Thymus (tissue), 11 donors: ENCODE measurements at regions not wholly inside any gene's neighbourhood (a gene's known extent, or its start where the extent isn't known, plus 50 kb on each side); places are given as distances from the start of the nearest gene placed in this dataset.
"Not testable (repeated sequence)": the region's sequence is repeated elsewhere in the genome, so short reads cannot be mapped to it uniquely, and the experiment has no call there.

Experiments used
- DNase-seq, 9 donors: peaks; one replicate each; pipeline ENCODE4 v3.0.0-alpha.2; 2013; ENCODE audit warnings: low spot score in 9 of 9, low read depth in 6 of 9, missing footprints in 1 of 9
- H3K27ac ChIP-seq, 2 donors: one replicate each; pipeline ENCODE4 v1.5.1; 2013; ENCODE audit warnings: control low read depth in 1 of 2, low read depth in 1 of 2, low read length in 1 of 2, mild to moderate bottlenecking in 1 of 2, moderate library complexity in 1 of 2
- H3K27me3 ChIP-seq, 2 donors: one replicate each; pipeline ENCODE4 v1.5.1; 2013; ENCODE audit warnings: low read length in 1 of 2; ENCODE audit not compliant: control insufficient read depth in 2 of 2, insufficient read depth in 1 of 2
- H3K36me3 ChIP-seq, 2 donors: one replicate each; pipeline ENCODE4 v1.5.1; 2013; ENCODE audit warnings: low read length in 1 of 2, mild to moderate bottlenecking in 1 of 2, moderate library complexity in 1 of 2; ENCODE audit not compliant: control insufficient read depth in 2 of 2, insufficient read depth in 2 of 2
- H3K4me1 ChIP-seq, 2 donors: one replicate each; pipeline ENCODE4 v1.5.1; 2013; ENCODE audit warnings: low read length in 2 of 2; ENCODE audit not compliant: control insufficient read depth in 2 of 2, insufficient read depth in 2 of 2
- H3K4me3 ChIP-seq, 2 donors: one replicate each; pipeline ENCODE4 v1.5.1; 2013; ENCODE audit warnings: low read length in 2 of 2, control low read depth in 1 of 2, mild to moderate bottlenecking in 1 of 2
- H3K9me3 ChIP-seq, 2 donors: one replicate each; pipeline ENCODE4 v1.5.1; 2013; ENCODE audit warnings: low read length in 1 of 2, mild to moderate bottlenecking in 1 of 2; ENCODE audit not compliant: control insufficient read depth in 2 of 2, insufficient read depth in 1 of 2
- WGBS: extraction: QIAGEN DNeasy Blood & Tissue Kit; methylation state at CpG from one replicate; pipeline ENCODE4 v1.1.7; 2013; 5-methylcytosine and 5-hydroxymethylcytosine counted together
- donor health status: healthy.

DNA sequence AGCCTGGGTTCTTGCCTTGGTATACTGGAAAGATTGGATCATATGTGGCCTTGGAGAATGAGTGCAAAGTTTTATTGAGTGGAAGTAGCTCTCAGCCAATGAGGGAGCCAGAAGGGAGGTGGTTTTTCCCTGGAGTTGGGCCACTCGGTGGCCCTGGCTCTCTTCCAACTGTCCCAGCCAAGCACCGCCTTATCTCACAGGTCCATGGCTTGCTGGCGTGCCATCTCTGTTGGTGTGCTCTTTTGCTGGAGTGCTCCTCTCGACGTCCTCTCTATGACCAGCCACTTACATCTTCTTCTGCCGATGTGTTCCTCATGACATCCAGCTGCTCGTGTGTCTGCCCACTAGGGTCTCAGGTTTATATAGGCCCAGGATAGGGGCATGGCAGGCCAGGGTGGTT, 505.9 kb upstream of the SYNCRIP start:
- DNase-seq, result no peak
- 93% methylated on average over 7 of the region's 7 CpGs for WGBS
- no peaks in the 10 kb centered on the region for H3K27me3 ChIP-seq

GRCh38 chr6:86147859-86148258, 505.2 kb upstream of the SYNCRIP start:
- H3K27me3 ChIP-seq, result no peaks in the 10 kb centered on the region
- no peaks in the 10 kb centered on the region for H3K36me3 ChIP-seq
- 89% methylated on average over 5 of the region's 5 CpGs for WGBS

More for the DNA sequence above, 505.9 kb upstream of the SYNCRIP start:
- Histone ChIP-seq H3K4me3 (no peak overlapping the region), H3K36me3 (no peaks in the 10 kb centered on the region), H3K4me1 (no peaks in the 10 kb centered on the region), H3K27ac (no peak overlapping the region), H3K9me3 (no peaks in the 10 kb centered on the region)

DNA sequence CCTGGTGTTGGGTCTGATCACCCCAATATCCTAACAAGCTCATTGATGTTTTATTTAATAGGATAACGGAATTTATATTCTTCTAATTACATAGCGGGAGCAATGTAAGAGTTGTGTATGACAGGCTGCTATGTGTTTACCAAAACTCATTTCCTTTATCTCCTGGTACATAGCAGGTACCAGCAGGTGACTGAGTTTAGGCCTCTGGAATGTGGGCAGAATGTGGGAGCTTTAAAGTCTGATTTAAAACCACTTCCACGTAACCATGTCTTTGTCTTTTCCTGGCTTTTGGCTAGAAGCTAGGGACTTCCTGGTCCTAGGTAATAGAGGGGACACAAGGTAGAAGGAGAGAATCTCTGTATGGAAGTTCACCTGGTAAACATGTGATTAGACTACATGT, 504.6 kb upstream of the SYNCRIP start:
- Histone ChIP-seq H3K9me3 (no peaks in the 10 kb centered on the region), H3K36me3 (no peaks in the 10 kb centered on the region), H3K4me3 (no peak overlapping the region), H3K27ac (no peak overlapping the region), H3K4me1 (no peaks in the 10 kb centered on the region), H3K27me3 (no peaks in the 10 kb centered on the region)
- WGBS, result 95% methylated on average over 3 of the region's 3 CpGs
- DNase-seq, result no peak

More at GRCh38 chr6:86147859-86148258, 505.2 kb upstream of the SYNCRIP start:
- DNase-seq, result no peak
- Histone ChIP-seq H3K4me3 (no peak overlapping the region), H3K27ac (no peak overlapping the region), H3K4me1 (no peaks in the 10 kb centered on the region), H3K9me3 (no peaks in the 10 kb centered on the region)

GRCh38 chr6:86146751-86147150, 504.1 kb upstream of the SYNCRIP start:
- not testable (repeated sequence) for H3K27ac ChIP-seq, H3K36me3 ChIP-seq, H3K9me3 ChIP-seq, H3K4me1 ChIP-seq, DNase-seq, H3K4me3 ChIP-seq, H3K27me3 ChIP-seq
- WGBS, result 69% methylated on average over 3 of the region's 3 CpGs

DNA sequence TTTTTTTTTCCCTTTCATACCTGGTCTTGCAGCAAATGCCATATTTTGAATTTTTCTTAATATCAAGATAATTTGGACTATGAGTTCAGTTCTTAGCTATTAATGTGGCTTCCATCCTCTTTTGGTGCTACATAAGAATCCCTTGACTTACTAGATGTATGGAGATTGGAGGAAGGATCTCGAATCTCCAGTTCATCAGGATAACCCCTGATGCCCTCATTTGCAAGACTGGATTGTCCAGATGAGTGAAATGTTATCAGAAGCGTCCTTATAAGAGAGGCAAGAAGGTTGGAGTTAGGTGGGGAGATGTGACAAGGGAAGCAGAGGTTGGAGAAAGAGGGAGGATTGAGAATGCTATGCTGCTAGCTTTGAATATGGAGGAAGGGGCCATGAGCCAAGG, 499.6 kb upstream of the SYNCRIP start:
- Histone ChIP-seq H3K36me3 (no peaks in the 10 kb centered on the region), H3K27ac (no peak overlapping the region), H3K4me1 (no peaks in the 10 kb centered on the region), H3K4me3 (no peak overlapping the region), H3K27me3 (no peaks in the 10 kb centered on the region), H3K9me3 (no peaks in the 10 kb centered on the region)
- no peak for DNase-seq
- 71% methylated on average over 2 of the region's 2 CpGs for WGBS

- Histone ChIP-seq H3K36me3 (no peaks in the 10 kb centered on the region), H3K27me3 (no peaks in the 10 kb centered on the region), H3K9me3 (peaks cover 0 to 8% of the 10 kb centered on the region in 2 donors), H3K27ac (no peak overlapping the region), H3K4me1 (no peaks in the 10 kb centered on the region), H3K4me3 (no peak overlapping the region)
- WGBS, result 84% methylated on average over 7 of the region's 7 CpGs
- DNase-seq, result no peak
Measured at GRCh38 chr6:86128130-86128814, 485.6 kb upstream of the SYNCRIP start.

DNA sequence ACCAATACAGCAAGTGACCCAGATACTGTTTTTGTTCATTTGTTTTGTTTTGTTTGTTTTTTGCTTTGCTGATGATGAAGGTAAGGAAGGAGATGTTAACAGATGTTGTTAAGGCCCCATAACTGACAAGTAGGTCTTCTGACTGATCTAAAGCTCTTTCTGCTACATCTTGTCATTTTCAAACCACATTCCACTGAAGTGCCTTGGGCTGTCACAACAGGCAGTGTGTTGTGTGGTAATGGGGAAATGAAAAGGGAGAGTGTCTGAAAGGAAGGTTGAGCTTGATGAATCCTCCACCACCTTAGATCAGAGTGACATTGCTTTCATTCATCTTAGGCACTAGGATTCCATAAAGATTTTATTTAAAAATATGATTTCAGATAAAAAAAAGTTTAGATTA, 479.4 kb upstream of the SYNCRIP start:
- no peak for DNase-seq
- no peak overlapping the region for H3K27ac ChIP-seq
- no peaks in the 10 kb centered on the region for H3K27me3 ChIP-seq
- H3K4me3 ChIP-seq, result no peak overlapping the region
- H3K4me1 ChIP-seq, result no peaks in the 10 kb centered on the region
- H3K9me3 ChIP-seq, result no peaks in the 10 kb centered on the region
- no peaks in the 10 kb centered on the region for H3K36me3 ChIP-seq

GRCh38 chr6:86118271-86118670, 475.6 kb upstream of the SYNCRIP start:
- DNase-seq, result no peak
- no peaks in the 10 kb centered on the region for H3K27me3 ChIP-seq
- H3K36me3 ChIP-seq, result no peaks in the 10 kb centered on the region
- no peaks in the 10 kb centered on the region for H3K4me1 ChIP-seq
- no peaks in the 10 kb centered on the region for H3K9me3 ChIP-seq
- no peak overlapping the region for H3K4me3 ChIP-seq
- H3K27ac ChIP-seq, result no peak overlapping the region

DNA sequence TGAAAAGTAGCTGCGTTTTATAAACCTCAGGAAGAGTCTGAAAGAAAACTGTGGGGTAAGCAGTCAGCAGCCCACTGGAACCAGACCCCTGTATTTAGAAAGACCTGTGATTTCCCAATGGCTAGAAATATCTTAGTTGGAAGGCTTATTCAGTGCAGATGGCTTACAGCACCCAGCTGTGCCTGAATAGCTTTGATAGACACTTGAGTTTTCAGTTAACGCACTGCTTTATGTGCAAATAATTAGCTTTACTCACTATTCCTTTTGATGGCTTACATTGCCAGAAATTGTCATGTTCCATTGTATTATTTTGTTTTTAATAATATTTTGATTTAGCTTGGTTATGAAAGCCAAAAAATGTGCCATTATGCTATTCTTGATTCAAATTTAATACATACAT, 465.3 kb upstream of the SYNCRIP start:
- Histone ChIP-seq H3K36me3 (no peaks in the 10 kb centered on the region), H3K27me3 (no peaks in the 10 kb centered on the region), H3K9me3 (no peaks in the 10 kb centered on the region), H3K4me1 (no peaks in the 10 kb centered on the region), H3K27ac (no peak overlapping the region), H3K4me3 (no peak overlapping the region)
- DNase-seq, result no peak
- whole genome bisulfite sequencing, result 83% methylated on average over 2 of the region's 2 CpGs

GRCh38 chr6:86087954-86088353, 445.3 kb upstream of the SYNCRIP start:
- H3K27ac ChIP-seq, result no peak overlapping the region
- H3K9me3 ChIP-seq, result peaks cover 0 to 3% of the 10 kb centered on the region in 2 donors
- H3K4me3 ChIP-seq, result no peak overlapping the region
- H3K36me3 ChIP-seq, result no peaks in the 10 kb centered on the region
- no peaks in the 10 kb centered on the region for H3K27me3 ChIP-seq
- no peaks in the 10 kb centered on the region for H3K4me1 ChIP-seq
- DNase-seq, result no peak
- WGBS, result 94% methylated on average over 2 of the region's 2 CpGs
